ENCODE measurements at regions not wholly inside any gene's neighbourhood (a gene's known extent, or its start where the extent isn't known, plus 50 kb on each side); places are given as distances from the start of the nearest gene placed in this dataset.

DNA sequence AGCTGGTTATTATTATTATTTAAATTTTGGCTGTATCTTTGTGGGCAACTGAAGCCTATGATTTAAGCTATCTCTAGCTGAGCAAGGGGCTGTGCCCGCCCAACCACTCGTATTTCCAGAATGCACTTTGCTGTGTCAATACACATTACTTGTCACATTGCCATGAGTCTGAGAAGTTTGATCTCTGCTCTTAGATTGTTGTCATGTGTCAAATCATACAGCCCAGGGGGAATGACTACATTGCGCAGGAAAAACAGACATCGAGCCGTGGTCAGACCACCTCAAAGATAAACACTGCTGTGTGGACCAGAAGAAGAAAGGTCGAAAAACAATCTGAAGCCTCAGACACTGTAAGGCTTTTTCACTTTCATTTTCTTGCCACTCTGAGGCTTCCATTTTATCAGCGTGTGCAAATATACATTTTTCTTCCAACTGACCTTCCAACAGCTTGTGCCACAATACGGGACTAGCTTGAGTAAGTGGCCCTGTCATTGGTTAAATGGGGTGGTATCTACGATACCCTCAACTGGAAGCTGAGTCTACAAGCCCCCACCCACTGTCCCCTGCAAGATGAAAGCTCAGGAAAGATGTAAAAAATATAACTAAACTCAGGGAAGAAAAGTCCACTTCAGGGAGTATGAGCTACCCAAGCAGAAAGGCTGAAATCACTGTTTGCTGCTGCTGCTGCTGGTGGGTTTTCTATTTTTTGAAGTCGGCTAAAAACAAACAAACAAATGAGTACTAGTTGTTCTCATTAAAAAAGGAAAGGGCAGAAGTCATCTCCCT lies 603.0 kb downstream of the BNC2 start:
- TF ChIP-seq, protein P1, sequence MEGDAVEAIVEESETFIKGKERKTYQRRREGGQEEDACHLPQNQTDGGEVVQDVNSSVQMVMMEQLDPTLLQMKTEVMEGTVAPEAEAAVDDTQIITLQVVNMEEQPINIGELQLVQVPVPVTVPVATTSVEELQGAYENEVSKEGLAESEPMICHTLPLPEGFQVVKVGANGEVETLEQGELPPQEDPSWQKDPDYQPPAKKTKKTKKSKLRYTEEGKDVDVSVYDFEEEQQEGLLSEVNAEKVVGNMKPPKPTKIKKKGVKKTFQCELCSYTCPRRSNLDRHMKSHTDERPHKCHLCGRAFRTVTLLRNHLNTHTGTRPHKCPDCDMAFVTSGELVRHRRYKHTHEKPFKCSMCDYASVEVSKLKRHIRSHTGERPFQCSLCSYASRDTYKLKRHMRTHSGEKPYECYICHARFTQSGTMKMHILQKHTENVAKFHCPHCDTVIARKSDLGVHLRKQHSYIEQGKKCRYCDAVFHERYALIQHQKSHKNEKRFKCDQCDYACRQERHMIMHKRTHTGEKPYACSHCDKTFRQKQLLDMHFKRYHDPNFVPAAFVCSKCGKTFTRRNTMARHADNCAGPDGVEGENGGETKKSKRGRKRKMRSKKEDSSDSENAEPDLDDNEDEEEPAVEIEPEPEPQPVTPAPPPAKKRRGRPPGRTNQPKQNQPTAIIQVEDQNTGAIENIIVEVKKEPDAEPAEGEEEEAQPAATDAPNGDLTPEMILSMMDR (conservative IDR thresholded peaks at IDR 0.05 in 1 of 2, IDR thresholded peaks at IDR 0.05 in 1 of 2; ENCODE audit: extremely low read depth in 1 of 2, insufficient read depth in 1 of 2, low read depth in 1 of 2, low read length in 2 of 2): no peak
- no peak for TF ChIP-seq EZH2 (IDR thresholded peaks at IDR 0.05; ENCODE audit: borderline replicate concordance, low read length)

Measured in mammary epithelial cell (primary cell).